A673 (cell line): ENCODE measurements at regions not wholly inside any gene's neighbourhood (a gene's known extent, or its start where the extent isn't known, plus 50 kb on each side); places are given as distances from the start of the nearest gene placed in this dataset.

Source experiments
- BruUV-seq: library from RNA; stranded (reverse); fragments of 400-500 nt; replicated peaks from 2 replicates; lab custom pipeline; 2021; lab: Mats Ljungman, UMichigan
- CTCF ChIA-PET: fragments of 300-600 bp; sonication (Branson Sonifier 250); formaldehyde crosslinking; loops from one replicate; lab custom pipeline; 2022; ENCODE audit warnings: antibody characterized with exemption; lab: Charles Lee
- POLR2A ChIA-PET: fragments of 300-600 bp; sonication (Branson Sonifier 250); formaldehyde crosslinking; loops from one replicate; lab custom pipeline; 2022; ENCODE audit warnings: antibody characterized with exemption; ENCODE audit not compliant: low non-redundant PET; lab: Charles Lee
- DNase-seq: peaks from one replicate; pipeline ENCODE4 v3.0.0-alpha.2; 2015; ENCODE audit warnings: low spot score
- H3K27ac ChIP-seq: fragments of 200-600 bp; sonication (generic); 2 replicates; pipeline ENCODE4 v1.5.1; 2016; ENCODE audit warnings: mixed run types, low read depth, mild to moderate bottlenecking, mixed read lengths, antibody characterized with exemption, low read length; ENCODE audit not compliant: poor library complexity, severe bottlenecking
- H3K27me3 ChIP-seq: fragments of 200-600 bp; sonication (generic); replicated peaks from 2 replicates; pipeline ENCODE4 v1.6.1; 2017; ENCODE audit warnings: mixed run types, low read depth, mild to moderate bottlenecking, mixed read lengths, antibody characterized with exemption, low read length; ENCODE audit not compliant: insufficient read depth, poor library complexity
- H3K36me3 ChIP-seq: fragments of 200-600 bp; sonication (generic); 2 replicates; pipeline ENCODE4 v1.6.1; 2016; ENCODE audit warnings: mixed run types, mild to moderate bottlenecking, mixed read lengths, antibody characterized with exemption, low read length; ENCODE audit not compliant: insufficient read depth, poor library complexity, severe bottlenecking
- H3K4me1 ChIP-seq: fragments of 200-600 bp; sonication (generic); 2 replicates; pipeline ENCODE4 v1.6.1; 2017; ENCODE audit warnings: mixed run types, mild to moderate bottlenecking, mixed read lengths, antibody characterized with exemption, low read length; ENCODE audit not compliant: insufficient read depth, poor library complexity, severe bottlenecking
- H3K4me3 ChIP-seq: fragments of 200-600 bp; sonication (generic); 2 replicates; pipeline ENCODE4 v1.5.1; 2016; ENCODE audit warnings: low read depth, mixed run types, mild to moderate bottlenecking, mixed read lengths, low read length; ENCODE audit not compliant: poor library complexity, severe bottlenecking
- H3K9me3 ChIP-seq: fragments of 200-600 bp; sonication (generic); 2 replicates; pipeline ENCODE4 v1.6.1; 2016; ENCODE audit warnings: mixed run types, low read depth, mild to moderate bottlenecking, mixed read lengths, antibody characterized with exemption, low read length; ENCODE audit not compliant: poor library complexity, severe bottlenecking
- CTCF ChIP-seq: fragments of 300-800, 200-600 bp; sonication (generic); conservative IDR thresholded peaks from 2 replicates; pipeline ENCODE4 v1.5.1; 2017; ENCODE audit warnings: low read depth, mild to moderate bottlenecking, antibody characterized with exemption, low read length, moderate library complexity, mixed read lengths
- EZH2 ChIP-seq: fragments of 200-600 bp; sonication (generic); IDR thresholded peaks from 2 replicates; pipeline ENCODE4 v1.6.1; 2017; ENCODE audit warnings: borderline replicate concordance, low read depth, mild to moderate bottlenecking, mixed read lengths, antibody characterized with exemption, low read length; ENCODE audit not compliant: poor library complexity, severe bottlenecking
- intact Hi-C: fragments of 100-400 bp; cut with micrococcal nuclease; formaldehyde crosslinking; loops from one replicate; pipeline ENCODE4 v1.10.0; 2022; ENCODE audit not compliant: unreplicated experiment

- TF ChIP-seq EZH2 = no peak
- TF ChIP-seq CTCF = no peak
- no peaks in the 10 kb centered on the region for H3K4me1 ChIP-seq
- no peak overlapping the region for H3K27ac ChIP-seq
- DNase-seq = no peak
- no peak overlapping the region for H3K4me3 ChIP-seq
- H3K36me3 ChIP-seq = no peaks in the 10 kb centered on the region
- H3K27me3 ChIP-seq = no peaks in the 10 kb centered on the region
- BruUV-seq = no TSS peak
- intact Hi-C loops = no loop called here
- ChIA-PET CTCF (no interaction called here), POLR2A (no interaction called here)
- H3K9me3 ChIP-seq = no peaks in the 10 kb centered on the region
These were observed 187.6 kb upstream of the TNC start for GRCh38 chr9:115305543-115305942.

- ChIA-PET POLR2A (no interaction called here), CTCF (no interaction called here)
- DNase-seq = no peak
These were observed 188.9 kb upstream of the TNC start for GRCh38 chr9:115306865-115307264.

GRCh38 chr9:115313545-115313944 is 195.6 kb upstream of the TNC start:
- intact Hi-C loops = no loop called here
- H3K9me3 ChIP-seq = peaks cover 8% of the 10 kb centered on the region
- DNase-seq = no peak
- no peaks in the 10 kb centered on the region for H3K27me3 ChIP-seq
- ChIA-PET CTCF (no interaction called here), POLR2A (no interaction called here)
- H3K36me3 ChIP-seq = no peaks in the 10 kb centered on the region
- TF ChIP-seq CTCF = no peak
- TF ChIP-seq EZH2 = no peak
- no peak overlapping the region for H3K27ac ChIP-seq
- no peaks in the 10 kb centered on the region for H3K4me1 ChIP-seq
- BruUV-seq = no TSS peak
- H3K4me3 ChIP-seq = no peak overlapping the region

More at GRCh38 chr9:115306865-115307264, 188.9 kb upstream of the TNC start:
- Histone ChIP-seq H3K9me3 (no peaks in the 10 kb centered on the region), H3K4me3 (no peak overlapping the region), H3K36me3 (no peaks in the 10 kb centered on the region), H3K27ac (no peak overlapping the region), H3K27me3 (no peaks in the 10 kb centered on the region), H3K4me1 (no peaks in the 10 kb centered on the region)
- BruUV-seq = no TSS peak
- intact Hi-C loops = no loop called here
- TF ChIP-seq CTCF (no peak), EZH2 (no peak)
